T-helper 17 cell (primary cell): ENCODE measurements at regions not wholly inside any gene's neighbourhood (a gene's known extent, or its start where the extent isn't known, plus 50 kb on each side); places are given as distances from the start of the nearest gene placed in this dataset.

ENCODE experiments used
- ATAC-seq: fragments of 150-1000 bp; cut with Tn5 transposase; 2 replicates; pipeline ENCODE4 v1.10.0; 2021; ENCODE audit warnings: mild to moderate bottlenecking, moderate library complexity
- DNase-seq, 3 donors: peaks; one replicate each; pipeline versions ENCODE4 v3.0.0 to v3.0.0-alpha.2; 2020 to 2021
- H3K9me3 ChIP-seq: one replicate; pipeline ENCODE4 v1.7.0; 2013; ENCODE audit warnings: low read length, mild to moderate bottlenecking; ENCODE audit not compliant: control insufficient read depth, poor library complexity, severe bottlenecking
- H3K27ac Mint-ChIP-seq: one replicate; pipeline ENCODE4 v1.8.0; 2022; ENCODE audit warnings: mild to moderate bottlenecking, moderate library complexity, mixed read lengths
- H3K27me3 Mint-ChIP-seq: one replicate; pipeline ENCODE4 v1.8.0; 2022; ENCODE audit warnings: mixed read lengths
- H3K36me3 Mint-ChIP-seq: one replicate; pipeline ENCODE4 v1.8.0; 2022; ENCODE audit warnings: low read depth, mixed read lengths
- H3K4me1 Mint-ChIP-seq: one replicate; pipeline ENCODE4 v1.8.0; 2022; ENCODE audit warnings: mild to moderate bottlenecking, mixed read lengths
- H3K4me3 Mint-ChIP-seq: one replicate; pipeline ENCODE4 v1.8.0; 2022; ENCODE audit warnings: mild to moderate bottlenecking, moderate library complexity, mixed read lengths

GRCh38 chr4:59869056-59869455 lies 1331.1 kb upstream of the ADGRL3 start:
- no peak overlapping the region for H3K4me3 Mint-ChIP-seq
- no peak for ATAC-seq
- H3K9me3 ChIP-seq: no peaks in the 10 kb centered on the region
- H3K27ac Mint-ChIP-seq: no peak overlapping the region
- no peaks in the 10 kb centered on the region for H3K36me3 Mint-ChIP-seq
- DNase-seq: no peak
- H3K27me3 Mint-ChIP-seq: no peaks in the 10 kb centered on the region
- H3K4me1 Mint-ChIP-seq: no peaks in the 10 kb centered on the region

- H3K9me3 ChIP-seq: no peaks in the 10 kb centered on the region
- no peak for ATAC-seq
- Mint-ChIP-seq H3K27me3 (no peaks in the 10 kb centered on the region), H3K4me3 (no peak overlapping the region), H3K36me3 (no peaks in the 10 kb centered on the region), H3K27ac (no peak overlapping the region), H3K4me1 (no peaks in the 10 kb centered on the region)
- no peak for DNase-seq
Measured at GRCh38 chr4:59869559-59869958, 1330.6 kb upstream of the ADGRL3 start.

- no peak overlapping the region for H3K4me3 Mint-ChIP-seq
- no peaks in the 10 kb centered on the region for H3K4me1 Mint-ChIP-seq
- no peaks in the 10 kb centered on the region for H3K9me3 ChIP-seq
- no peaks in the 10 kb centered on the region for H3K27me3 Mint-ChIP-seq
- no peak overlapping the region for H3K27ac Mint-ChIP-seq
- ATAC-seq (no peak), DNase-seq (no peak)
- no peaks in the 10 kb centered on the region for H3K36me3 Mint-ChIP-seq
Measured at GRCh38 chr4:59881632-59882031, 1318.5 kb upstream of the ADGRL3 start.

- H3K36me3 Mint-ChIP-seq: no peaks in the 10 kb centered on the region
- no peaks in the 10 kb centered on the region for H3K27me3 Mint-ChIP-seq
- H3K4me1 Mint-ChIP-seq: no peaks in the 10 kb centered on the region
- DNase-seq: no peak
- ATAC-seq: no peak
- H3K9me3 ChIP-seq: peaks cover 3% of the 10 kb centered on the region
- no peak overlapping the region for H3K4me3 Mint-ChIP-seq
- no peak overlapping the region for H3K27ac Mint-ChIP-seq
Measured at GRCh38 chr4:59904331-59904730, 1295.8 kb upstream of the ADGRL3 start.

- Mint-ChIP-seq H3K4me1 (no peaks in the 10 kb centered on the region), H3K36me3 (no peaks in the 10 kb centered on the region), H3K27me3 (no peaks in the 10 kb centered on the region), H3K27ac (no peak overlapping the region), H3K4me3 (no peak overlapping the region)
- ATAC-seq (no peak), DNase-seq (no peak)
- no peaks in the 10 kb centered on the region for H3K9me3 ChIP-seq
Measured at GRCh38 chr4:59920416-59920815, 1279.7 kb upstream of the ADGRL3 start.

- ATAC-seq (no peak), DNase-seq (no peak)
- Mint-ChIP-seq H3K4me3 (no peak overlapping the region), H3K27me3 (no peaks in the 10 kb centered on the region), H3K27ac (no peak overlapping the region), H3K4me1 (no peaks in the 10 kb centered on the region), H3K36me3 (no peaks in the 10 kb centered on the region)
- no peaks in the 10 kb centered on the region for H3K9me3 ChIP-seq
Measured at GRCh38 chr4:59925290-59925689, 1274.8 kb upstream of the ADGRL3 start.

GRCh38 chr4:59936566-59936965 lies 1263.6 kb upstream of the ADGRL3 start:
- no peaks in the 10 kb centered on the region for H3K9me3 ChIP-seq
- Mint-ChIP-seq H3K27ac (no peak overlapping the region), H3K36me3 (no peaks in the 10 kb centered on the region), H3K4me1 (no peaks in the 10 kb centered on the region), H3K4me3 (no peak overlapping the region), H3K27me3 (no peaks in the 10 kb centered on the region)
- no peak for DNase-seq
- ATAC-seq: no peak

- Mint-ChIP-seq H3K36me3 (no peaks in the 10 kb centered on the region), H3K4me1 (no peaks in the 10 kb centered on the region), H3K27ac (no peak overlapping the region), H3K4me3 (no peak overlapping the region), H3K27me3 (no peaks in the 10 kb centered on the region)
- no peaks in the 10 kb centered on the region for H3K9me3 ChIP-seq
- no peak for ATAC-seq
- DNase-seq: no peak
Measured at GRCh38 chr4:59938166-59938565, 1262.0 kb upstream of the ADGRL3 start.

GRCh38 chr4:59945277-59945676 lies 1254.8 kb upstream of the ADGRL3 start:
- ATAC-seq (no peak), DNase-seq (no peak)
- no peaks in the 10 kb centered on the region for H3K27me3 Mint-ChIP-seq
- H3K4me3 Mint-ChIP-seq: no peak overlapping the region
- H3K36me3 Mint-ChIP-seq: no peaks in the 10 kb centered on the region
- H3K4me1 Mint-ChIP-seq: no peaks in the 10 kb centered on the region
- H3K27ac Mint-ChIP-seq: no peak overlapping the region
- H3K9me3 ChIP-seq: no peaks in the 10 kb centered on the region

GRCh38 chr4:59945716-59946115 lies 1254.4 kb upstream of the ADGRL3 start:
- no peaks in the 10 kb centered on the region for H3K9me3 ChIP-seq
- no peak overlapping the region for H3K4me3 Mint-ChIP-seq
- no peaks in the 10 kb centered on the region for H3K36me3 Mint-ChIP-seq
- no peak for ATAC-seq
- no peaks in the 10 kb centered on the region for H3K4me1 Mint-ChIP-seq
- DNase-seq: no peak
- no peak overlapping the region for H3K27ac Mint-ChIP-seq
- no peaks in the 10 kb centered on the region for H3K27me3 Mint-ChIP-seq

- Mint-ChIP-seq H3K4me3 (no peak overlapping the region), H3K27ac (no peak overlapping the region), H3K36me3 (no peaks in the 10 kb centered on the region), H3K27me3 (no peaks in the 10 kb centered on the region), H3K4me1 (no peaks in the 10 kb centered on the region)
- ATAC-seq (no peak), DNase-seq (no peak)
- H3K9me3 ChIP-seq: no peaks in the 10 kb centered on the region
Measured at GRCh38 chr4:59956366-59956765, 1243.8 kb upstream of the ADGRL3 start.

- no peak overlapping the region for H3K27ac Mint-ChIP-seq
- DNase-seq: no peak
- H3K9me3 ChIP-seq: no peaks in the 10 kb centered on the region
- no peak overlapping the region for H3K4me3 Mint-ChIP-seq
- H3K36me3 Mint-ChIP-seq: no peaks in the 10 kb centered on the region
- no peaks in the 10 kb centered on the region for H3K4me1 Mint-ChIP-seq
- no peak for ATAC-seq
- H3K27me3 Mint-ChIP-seq: no peaks in the 10 kb centered on the region
Measured at GRCh38 chr4:59960143-59960542, 1240.0 kb upstream of the ADGRL3 start.

- no peaks in the 10 kb centered on the region for H3K27me3 Mint-ChIP-seq
- no peak overlapping the region for H3K4me3 Mint-ChIP-seq
- H3K4me1 Mint-ChIP-seq: no peaks in the 10 kb centered on the region
- H3K27ac Mint-ChIP-seq: no peak overlapping the region
- DNase-seq: no peak
- H3K36me3 Mint-ChIP-seq: no peaks in the 10 kb centered on the region
- ATAC-seq: no peak
- no peaks in the 10 kb centered on the region for H3K9me3 ChIP-seq
Measured at GRCh38 chr4:59966758-59967157, 1233.4 kb upstream of the ADGRL3 start.

GRCh38 chr4:59968796-59969195 lies 1231.3 kb upstream of the ADGRL3 start:
- ATAC-seq (no peak), DNase-seq (no peak)
- Mint-ChIP-seq H3K4me3 (no peak overlapping the region), H3K27me3 (no peaks in the 10 kb centered on the region), H3K4me1 (no peaks in the 10 kb centered on the region), H3K36me3 (no peaks in the 10 kb centered on the region), H3K27ac (no peak overlapping the region)
- no peaks in the 10 kb centered on the region for H3K9me3 ChIP-seq

GRCh38 chr4:59969909-59970308 lies 1230.2 kb upstream of the ADGRL3 start:
- Mint-ChIP-seq H3K36me3 (no peaks in the 10 kb centered on the region), H3K27ac (no peak overlapping the region), H3K4me1 (no peaks in the 10 kb centered on the region), H3K4me3 (no peak overlapping the region), H3K27me3 (no peaks in the 10 kb centered on the region)
- H3K9me3 ChIP-seq: no peaks in the 10 kb centered on the region
- ATAC-seq (no peak), DNase-seq (no peak)
